ENCODE measurements at regions not wholly inside any gene's neighbourhood (a gene's known extent, or its start where the extent isn't known, plus 50 kb on each side); places are given as distances from the start of the nearest gene placed in this dataset.

DNA sequence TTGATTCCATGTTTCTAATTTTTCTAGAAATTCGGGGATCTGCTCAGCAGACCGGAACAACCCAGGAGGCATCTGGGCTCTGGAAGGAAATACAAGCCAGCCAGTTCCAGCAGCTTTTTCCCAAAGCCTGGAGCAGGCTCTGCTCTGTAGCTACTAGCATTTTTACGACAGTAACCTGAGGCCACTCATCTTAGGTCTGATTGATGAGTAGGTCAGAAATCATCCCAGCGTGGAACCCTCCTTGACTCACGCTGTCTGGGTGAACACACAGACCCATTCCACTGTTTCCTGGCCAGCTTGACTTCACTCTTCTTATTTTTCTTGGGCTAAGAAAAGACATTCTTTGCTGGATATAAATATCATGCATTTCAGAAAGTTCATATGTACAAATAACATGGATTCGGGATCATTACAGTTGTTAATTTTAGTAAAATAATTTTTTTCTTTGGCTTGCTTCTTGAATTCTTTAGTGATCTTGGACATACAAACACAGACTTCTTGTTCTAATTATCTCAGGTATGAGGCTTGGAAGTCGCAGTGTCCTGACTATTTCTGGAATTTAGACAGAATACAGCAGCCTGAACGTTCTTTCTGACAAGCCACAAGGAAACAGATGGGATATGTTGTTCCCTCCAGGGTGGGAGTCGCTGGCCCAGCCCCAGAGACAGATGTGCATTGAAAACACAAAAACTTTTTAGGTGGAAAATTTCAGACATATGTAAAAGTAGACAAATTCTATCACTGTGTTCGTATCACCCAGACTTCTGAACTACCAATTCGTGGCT, 54.6 kb upstream of the PITRM1 start:
- no peak for DNase-seq

GRCh38 chr10:3225561-3225960, 53.0 kb upstream of the PITRM1 start:
- no peak for DNase-seq

DNA sequence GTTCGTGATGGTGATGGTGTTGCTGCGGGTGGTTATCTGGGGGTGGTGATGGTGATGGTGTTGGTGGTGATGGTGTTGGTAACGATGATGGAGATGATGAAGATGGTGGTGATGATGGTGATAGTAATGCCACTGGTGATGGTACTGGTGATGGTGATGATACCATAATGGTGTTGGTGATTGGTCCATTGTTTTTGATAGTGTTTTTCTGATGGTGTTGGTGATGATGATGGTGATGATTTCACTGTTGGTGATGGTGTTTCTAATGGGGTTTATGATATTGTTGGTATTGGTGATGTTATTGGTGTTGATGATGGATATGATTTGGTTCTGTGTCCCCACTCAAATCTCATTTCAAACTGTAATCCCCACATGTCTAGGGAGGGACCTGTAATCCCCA, 51.7 kb upstream of the PITRM1 start:
- no peak for DNase-seq

DNA sequence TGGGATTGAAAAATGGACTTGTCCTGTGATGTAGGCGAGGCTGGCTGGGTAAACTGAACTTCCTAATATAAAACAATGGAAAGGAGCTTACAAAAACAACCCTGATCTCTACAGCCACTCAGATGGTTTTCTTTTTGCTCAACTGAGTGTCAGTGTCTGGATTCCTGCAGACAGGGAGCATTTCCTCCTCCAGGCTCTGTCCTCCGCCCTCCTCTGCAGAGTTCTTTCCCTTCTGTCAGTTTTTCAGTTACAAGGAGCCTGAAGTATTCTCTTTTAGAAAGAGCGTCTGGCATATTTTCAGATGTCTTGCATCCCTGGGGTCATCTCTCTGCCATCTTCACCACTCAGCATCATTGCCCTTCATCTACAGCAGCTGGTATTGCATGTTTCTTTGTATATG, 50.0 kb upstream of the PITRM1 start:
- DNase-seq: no peak

All from stimulated activated CD4-positive, alpha-beta T cell treated with anti-CD3 and anti-CD28 coated beads, Interleukin-2, amount 100 ng/mL, for 48 hours (primary cell).